ENCODE measurements at regions not wholly inside any gene's neighbourhood (a gene's known extent, or its start where the extent isn't known, plus 50 kb on each side); places are given as distances from the start of the nearest gene placed in this dataset.

GRCh38 chr18:52093171-52093570 lies 246.8 kb upstream of the DCC start:
- TF ChIP-seq CTCF (IDR thresholded peaks at IDR 0.05; ENCODE audit: borderline replicate concordance, extremely low read depth, low read length, poor library complexity, severe bottlenecking) (no peak), EZH2 (IDR thresholded peaks at IDR 0.05; ENCODE audit: borderline replicate concordance, low read depth, low read length, severe bottlenecking) (no peak)
